ENCODE measurements at regions not wholly inside any gene's neighbourhood (a gene's known extent, or its start where the extent isn't known, plus 50 kb on each side); places are given as distances from the start of the nearest gene placed in this dataset.

DNA sequence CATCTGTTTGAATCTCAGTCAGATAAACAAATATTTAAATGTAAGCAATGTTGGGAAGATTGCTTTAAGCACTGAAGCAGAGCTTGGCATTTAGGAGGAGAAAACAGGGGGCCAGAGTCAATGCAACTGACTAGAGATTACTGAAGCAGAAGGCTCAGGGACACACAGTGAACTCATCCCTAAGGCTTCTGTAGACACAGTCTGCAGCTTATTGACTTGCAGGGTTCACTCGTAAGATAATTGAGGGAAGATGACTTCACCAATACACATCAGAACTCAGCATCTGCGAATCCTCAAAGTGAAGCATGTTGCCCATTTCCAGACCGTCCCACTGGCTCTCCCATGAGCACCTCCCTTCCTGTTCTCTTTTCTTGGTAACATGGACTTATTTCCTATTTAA is 363.4 kb upstream of the PFKP start:
- Histone ChIP-seq H3K23ac (ENCODE audit: low read depth, low read length) (no peak overlapping the region), H3K79me1 (ENCODE audit: low read depth in 1 of 2, low read length in 2 of 2) (no peaks in the 10 kb centered on the region), H3K9me3 (ENCODE audit: control insufficient read depth, insufficient read depth, low read length) (peaks cover 20% of the 10 kb centered on the region), H3K4ac (ENCODE audit: low read depth, low read length) (no peak overlapping the region), H3K27ac (ENCODE audit: insufficient read depth, low read length) (no peak overlapping the region), H3K36me3 (ENCODE audit: control insufficient read depth, insufficient read depth, low read length) (no peaks in the 10 kb centered on the region), H2BK5ac (ENCODE audit: low read depth, low read length, poor library complexity, severe bottlenecking) (no peak overlapping the region), H3K4me3 (ENCODE audit: insufficient read depth, low read depth, low read length) (no peak overlapping the region), H3K18ac (ENCODE audit: low read depth, low read length) (no peak overlapping the region), H3K4me1 (ENCODE audit: control insufficient read depth, insufficient read depth, low read length) (no peaks in the 10 kb centered on the region), H4K91ac (ENCODE audit: insufficient read depth, low read depth, low read length) (no peak overlapping the region), H3K27me3 (ENCODE audit: control insufficient read depth, insufficient read depth, low read length) (no peaks in the 10 kb centered on the region), H2AK9ac (replicated peaks; ENCODE audit: low read depth, low read length, poor library complexity) (no peak overlapping the region), H2BK20ac (ENCODE audit: low read depth, low read length) (no peak overlapping the region), H4K5ac (ENCODE audit: low read depth, low read length) (no peak overlapping the region), H4K20me1 (ENCODE audit: insufficient read depth, low read length) (no peaks in the 10 kb centered on the region), H3K14ac (replicated peaks; ENCODE audit: low read depth, low read length) (no peak overlapping the region), H3K9ac (ENCODE audit: low read depth, low read length) (no peak overlapping the region), H3K4me2 (ENCODE audit: low read depth, low read length) (no peak overlapping the region), H3K9me1 (ENCODE audit: insufficient read depth, low read length) (no peaks in the 10 kb centered on the region), H2AFZ (replicated peaks; ENCODE audit: low read length, poor library complexity) (no peak overlapping the region), H2BK120ac (ENCODE audit: low read depth, low read length) (no peak overlapping the region), H2AK5ac (ENCODE audit: low read depth, low read length) (no peak overlapping the region), H2BK15ac (ENCODE audit: low read depth, low read length) (no peak overlapping the region), H3K56ac (ENCODE audit: extremely low read depth, insufficient read depth, low read length) (no peak overlapping the region), H4K8ac (ENCODE audit: low read depth in 2 of 2, low read length in 2 of 2) (no peak overlapping the region)
- no CpG with 5 or more reads among the region's 3 CpGs for WGBS, 2 experiments (ENCODE audit: extremely low coverage in 2 of 2, insufficient read length in 1 of 2)
- in situ Hi-C loops (cut with MboI; ENCODE audit: low sequenced_read_pairs) = no loop called here
- TF ChIP-seq RCOR1 (IDR thresholded peaks at IDR 0.05; ENCODE audit: insufficient replicate concordance, low read length) = no peak
- no peak for TF ChIP-seq CHD1 (IDR thresholded peaks at IDR 0.05; ENCODE audit: low read depth, low read length)
- TF ChIP-seq RAD21 (IDR thresholded peaks at IDR 0.05; ENCODE audit: low read length) = no peak
- no peak for TF ChIP-seq FOS (IDR thresholded peaks at IDR 0.05; ENCODE audit: low read depth, low read length)
- no peak for TF ChIP-seq MXI1 (IDR thresholded peaks at IDR 0.05; ENCODE audit: borderline replicate concordance, low read depth, low read length)
- TF ChIP-seq NFE2L2 (IDR thresholded peaks at IDR 0.05; ENCODE audit: low read depth, low read length) = no peak
- TF ChIP-seq MAFK (IDR thresholded peaks at IDR 0.05; ENCODE audit: low read depth, low read length) = no peak
- TF ChIP-seq, protein P1, sequence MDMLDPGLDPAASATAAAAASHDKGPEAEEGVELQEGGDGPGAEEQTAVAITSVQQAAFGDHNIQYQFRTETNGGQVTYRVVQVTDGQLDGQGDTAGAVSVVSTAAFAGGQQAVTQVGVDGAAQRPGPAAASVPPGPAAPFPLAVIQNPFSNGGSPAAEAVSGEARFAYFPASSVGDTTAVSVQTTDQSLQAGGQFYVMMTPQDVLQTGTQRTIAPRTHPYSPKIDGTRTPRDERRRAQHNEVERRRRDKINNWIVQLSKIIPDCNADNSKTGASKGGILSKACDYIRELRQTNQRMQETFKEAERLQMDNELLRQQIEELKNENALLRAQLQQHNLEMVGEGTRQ (IDR thresholded peaks at IDR 0.05; ENCODE audit: low read depth, low read length) = no peak
- POLR2A ChIA-PET (ENCODE audit: unreplicated experiment) = no interaction called here
- CTCF ChIA-PET = no interaction called here
- no peak for DNase-seq
- BruUV-seq (replicated peaks) = no TSS peak
- no peak for ATAC-seq (ENCODE audit: low read depth)
- dilution Hi-C loops (cut with HindIII; ENCODE audit: low sequenced_read_pairs, unreplicated experiment) = no loop called here
- intact Hi-C loops (cut with micrococcal nuclease) = no loop called here
